ENCODE measurements at regions not wholly inside any gene's neighbourhood (a gene's known extent, or its start where the extent isn't known, plus 50 kb on each side); places are given as distances from the start of the nearest gene placed in this dataset.

- H3K27ac ChIP-seq (ENCODE audit: low read depth, low read length), result no peak overlapping the region
- no TSS peak for BruUV-seq (replicated peaks)
- no peaks in the 10 kb centered on the region for H3K9me2 ChIP-seq (ENCODE audit: insufficient read depth)
- ATAC-seq (no peak), DNase-seq (ENCODE audit: low read depth, low spot score) (no peak)
- H3K9ac ChIP-seq (ENCODE audit: low read length), result no peak overlapping the region
- H3K4me2 ChIP-seq (ENCODE audit: low read length), result no peak overlapping the region
- no peaks in the 10 kb centered on the region for H4K20me1 ChIP-seq (ENCODE audit: insufficient read depth)
- H2AFZ ChIP-seq (ENCODE audit: low read depth, low read length, poor library complexity, severe bottlenecking), result no peak overlapping the region
- TF ChIP-seq FOSL1 (IDR thresholded peaks at IDR 0.05; ENCODE audit: low read depth) (no peak), POLR2AphosphoS5 (IDR thresholded peaks at IDR 0.05; ENCODE audit: low read depth, low read length) (no peak), SIN3A (IDR thresholded peaks at IDR 0.05; ENCODE audit: low read depth) (no peak), EZH2 (IDR thresholded peaks at IDR 0.05) (no peak), EGR1 (IDR thresholded peaks at IDR 0.05; ENCODE audit: low read depth) (no peak), REST (IDR thresholded peaks at IDR 0.05; ENCODE audit: low read depth) (no peak), EZH2phosphoT487 (IDR thresholded peaks at IDR 0.05; ENCODE audit: borderline replicate concordance) (no peak), POLR2A (IDR thresholded peaks at IDR 0.05; ENCODE audit: borderline replicate concordance, extremely low read depth, insufficient read depth, insufficient read length) (no peak), CBX3 (IDR thresholded peaks at IDR 0.05; ENCODE audit: low read depth) (no peak), ZNF274 (IDR thresholded peaks at IDR 0.05; ENCODE audit: low read depth, low read length) (no peak), CTCF (IDR thresholded peaks at IDR 0.05 in 2 of 3, conservative IDR thresholded peaks at IDR 0.05 in 1 of 3; ENCODE audit: borderline replicate concordance in 1 of 3, insufficient read depth in 1 of 3, low read depth in 2 of 3, low read length in 2 of 3) (no peak)
- no peaks in the 10 kb centered on the region for H3K36me3 ChIP-seq (ENCODE audit: control insufficient read depth in 1 of 2, insufficient read depth in 2 of 2, low read length in 2 of 2)
- ChIA-PET RAD21 (ENCODE audit: low non-redundant PET in 1 of 2, low total read pairs in 2 of 2, uncharacterized antibody in 2 of 2, unreplicated experiment in 2 of 2) (no interaction called here), POLR2A (no interaction called here), CTCF (no interaction called here)
- H3K4me1 ChIP-seq (ENCODE audit: control insufficient read depth in 1 of 2, insufficient read depth in 2 of 2, low read length in 2 of 2), result no peaks in the 10 kb centered on the region
- intact Hi-C loops (cut with micrococcal nuclease), result no loop called here
- no peaks in the 10 kb centered on the region for H3K79me2 ChIP-seq (ENCODE audit: insufficient read depth, low read length)
- no peak overlapping the region for H3K4me3 ChIP-seq (replicated peaks in 1 of 2; ENCODE audit: low read depth in 1 of 2, low read length in 2 of 2)
- no peaks in the 10 kb centered on the region for H3K27me3 ChIP-seq (ENCODE audit: insufficient read depth, low read length)
- peaks cover 6 to 40% of the 10 kb centered on the region in 2 experiments; a peak in 2 of 4 replicates for H3K9me3 ChIP-seq (ENCODE audit: control insufficient read depth in 1 of 2, insufficient read depth in 1 of 2, low read depth in 1 of 2, low read length in 2 of 2)
These were observed 413.3 kb upstream of the IRX1 start for GRCh38 chr5:3182133-3182876.
